ENCODE measurements at regions not wholly inside any gene's neighbourhood (a gene's known extent, or its start where the extent isn't known, plus 50 kb on each side); places are given as distances from the start of the nearest gene placed in this dataset.

DNA sequence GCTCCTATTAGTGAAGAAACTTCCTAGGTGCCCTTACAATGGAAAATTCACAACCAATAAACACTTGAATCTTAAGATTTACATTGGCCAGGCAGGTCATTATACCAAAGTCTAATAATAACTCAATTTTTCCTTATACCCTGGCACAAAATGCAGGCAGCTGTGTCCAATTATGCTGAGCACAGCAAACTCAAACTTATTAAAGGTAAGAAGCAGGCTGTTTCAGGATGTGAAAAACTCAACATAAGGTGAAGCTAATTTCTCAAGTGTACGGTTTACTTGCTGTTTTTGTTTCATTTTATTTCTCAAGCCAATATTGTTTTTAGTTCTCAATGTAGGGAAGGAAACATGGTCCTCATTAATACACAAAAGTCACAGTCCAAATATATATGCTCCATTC, 405.1 kb downstream of the KCTD16 start:
- TF ChIP-seq POLR2AphosphoS5 (IDR thresholded peaks at IDR 0.05; ENCODE audit: low read depth): no peak
- TF ChIP-seq, protein P1, sequence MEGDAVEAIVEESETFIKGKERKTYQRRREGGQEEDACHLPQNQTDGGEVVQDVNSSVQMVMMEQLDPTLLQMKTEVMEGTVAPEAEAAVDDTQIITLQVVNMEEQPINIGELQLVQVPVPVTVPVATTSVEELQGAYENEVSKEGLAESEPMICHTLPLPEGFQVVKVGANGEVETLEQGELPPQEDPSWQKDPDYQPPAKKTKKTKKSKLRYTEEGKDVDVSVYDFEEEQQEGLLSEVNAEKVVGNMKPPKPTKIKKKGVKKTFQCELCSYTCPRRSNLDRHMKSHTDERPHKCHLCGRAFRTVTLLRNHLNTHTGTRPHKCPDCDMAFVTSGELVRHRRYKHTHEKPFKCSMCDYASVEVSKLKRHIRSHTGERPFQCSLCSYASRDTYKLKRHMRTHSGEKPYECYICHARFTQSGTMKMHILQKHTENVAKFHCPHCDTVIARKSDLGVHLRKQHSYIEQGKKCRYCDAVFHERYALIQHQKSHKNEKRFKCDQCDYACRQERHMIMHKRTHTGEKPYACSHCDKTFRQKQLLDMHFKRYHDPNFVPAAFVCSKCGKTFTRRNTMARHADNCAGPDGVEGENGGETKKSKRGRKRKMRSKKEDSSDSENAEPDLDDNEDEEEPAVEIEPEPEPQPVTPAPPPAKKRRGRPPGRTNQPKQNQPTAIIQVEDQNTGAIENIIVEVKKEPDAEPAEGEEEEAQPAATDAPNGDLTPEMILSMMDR (conservative IDR thresholded peaks at IDR 0.05; ENCODE audit: low read depth in 2 of 2): no peak
- no peak for TF ChIP-seq EZH2 (IDR thresholded peaks at IDR 0.05; ENCODE audit: low read depth, unreplicated experiment)
- no peak for TF ChIP-seq REST (IDR thresholded peaks at IDR 0.05; ENCODE audit: unreplicated experiment)
- no peak for TF ChIP-seq ZNF114 (CRISPR knock-in tag; IDR thresholded peaks at IDR 0.05)
- TF ChIP-seq EZH2phosphoT487 (IDR thresholded peaks at IDR 0.05; ENCODE audit: unreplicated experiment): no peak

All from GM23338 (cell line).